NT2/D1 (cell line): ENCODE measurements at regions not wholly inside any gene's neighbourhood (a gene's known extent, or its start where the extent isn't known, plus 50 kb on each side); places are given as distances from the start of the nearest gene placed in this dataset.

ENCODE experiments used
- YY1 ChIP-seq: IDR thresholded peaks from 2 replicates; pipeline ENCODE4 v1.6.1; 2011; ENCODE audit not compliant: insufficient read length, insufficient read depth
- ZNF274 ChIP-seq: IDR thresholded peaks from 2 replicates; pipeline ENCODE4 v1.6.1; 2011; ENCODE audit warnings: mild to moderate bottlenecking, low read depth, low read length

GRCh38 chr5:105409695-105410094 lies 1847.1 kb upstream of the NUDT12 start:
- TF ChIP-seq ZNF274, result no peak
- no peak for TF ChIP-seq YY1
